Parathyroid adenoma (tissue), 2 donors: ENCODE measurements at regions not wholly inside any gene's neighbourhood (a gene's known extent, or its start where the extent isn't known, plus 50 kb on each side); places are given as distances from the start of the nearest gene placed in this dataset.

Experiments
- H2AFZ ChIP-seq: fragments of 300-600 bp; sonication (generic); one replicate; pipeline ENCODE4 v1.7.0; 2017; ENCODE audit warnings: antibody characterized with exemption, mild to moderate bottlenecking
- H3K27ac ChIP-seq: fragments of 300-600 bp; sonication (generic); one replicate; pipeline ENCODE4 v1.7.0; 2017
- H3K27me3 ChIP-seq: fragments of 300-600 bp; sonication (generic); one replicate; pipeline ENCODE4 v1.7.0; 2017; ENCODE audit warnings: low read length; ENCODE audit not compliant: control insufficient read depth, insufficient read depth
- H3K36me3 ChIP-seq: fragments of 300-600 bp; sonication (generic); one replicate; pipeline ENCODE4 v1.7.0; 2017; ENCODE audit warnings: low read length; ENCODE audit not compliant: control insufficient read depth, insufficient read depth
- H3K4me1 ChIP-seq: fragments of 300-600 bp; sonication (generic); one replicate; pipeline ENCODE4 v1.7.0; 2017; ENCODE audit warnings: control low read depth
- H3K4me2 ChIP-seq: fragments of 300-600 bp; sonication (generic); one replicate; pipeline ENCODE4 v1.7.0; 2017; ENCODE audit warnings: low read length
- H3K4me3 ChIP-seq: fragments of 300-600 bp; sonication (generic); one replicate; pipeline ENCODE4 v1.7.0; 2017; ENCODE audit warnings: low read depth, low read length
- H3K79me2 ChIP-seq: fragments of 300-600 bp; sonication (generic); one replicate; pipeline ENCODE4 v1.7.0; 2017; ENCODE audit warnings: control low read depth
- H3K9ac ChIP-seq: fragments of 300-600 bp; sonication (generic); one replicate; pipeline ENCODE4 v1.7.0; 2017; ENCODE audit warnings: mild to moderate bottlenecking
- H3K9me3 ChIP-seq: fragments of 300-600 bp; sonication (generic); one replicate; pipeline ENCODE4 v1.7.0; 2017; ENCODE audit warnings: low read length; ENCODE audit not compliant: control insufficient read depth
- CTCF ChIP-seq: fragments of 300-600 bp; sonication (generic); IDR thresholded peaks from one replicate; pipeline ENCODE4 v1.7.0; 2017; ENCODE audit warnings: antibody characterized with exemption, mild to moderate bottlenecking
- donor health status: primary hyperparathyroidism.

GRCh38 chr11:16605894-16606783 is 132.3 kb upstream of the C11orf58 start:
- Histone ChIP-seq H3K36me3 (no peaks in the 10 kb centered on the region), H3K27me3 (no peaks in the 10 kb centered on the region), H3K9ac (no peak overlapping the region), H2AFZ (peak overlapping the region; percentile 38), H3K27ac (no peak overlapping the region), H3K4me3 (peak overlapping the region; percentile 66), H3K4me1 (no peaks in the 10 kb centered on the region), H3K79me2 (no peaks in the 10 kb centered on the region), H3K9me3 (no peaks in the 10 kb centered on the region), H3K4me2 (peak overlapping the region; percentile 85)
- TF ChIP-seq CTCF: peak; percentile 74

GRCh38 chr11:16605389-16605893 is 133.0 kb upstream of the C11orf58 start:
- Histone ChIP-seq H3K4me2 (peak overlapping the region; percentile 85), H3K36me3 (no peaks in the 10 kb centered on the region), H3K9ac (no peak overlapping the region), H2AFZ (peak overlapping the region; percentile 60), H3K4me1 (no peaks in the 10 kb centered on the region), H3K4me3 (peak overlapping the region; percentile 66), H3K27ac (no peak overlapping the region), H3K27me3 (no peaks in the 10 kb centered on the region), H3K79me2 (no peaks in the 10 kb centered on the region), H3K9me3 (no peaks in the 10 kb centered on the region)
- no peak for TF ChIP-seq CTCF

- peak overlapping the region; percentile 85 for H3K4me2 ChIP-seq
- no peak overlapping the region for H3K9ac ChIP-seq
- no peak overlapping the region for H3K27ac ChIP-seq
- no peaks in the 10 kb centered on the region for H3K36me3 ChIP-seq
- no peaks in the 10 kb centered on the region for H3K9me3 ChIP-seq
- no peaks in the 10 kb centered on the region for H3K27me3 ChIP-seq
- peak overlapping the region; percentile 60 for H2AFZ ChIP-seq
- H3K4me1 ChIP-seq: no peaks in the 10 kb centered on the region
- peak overlapping the region; percentile 66 for H3K4me3 ChIP-seq
- H3K79me2 ChIP-seq: no peaks in the 10 kb centered on the region
- no peak for TF ChIP-seq CTCF
These were observed 133.6 kb upstream of the C11orf58 start for GRCh38 chr11:16604794-16605388.

- Histone ChIP-seq H3K27me3 (no peaks in the 10 kb centered on the region), H3K4me3 (peak overlapping the region; percentile 66), H3K4me1 (no peaks in the 10 kb centered on the region), H3K79me2 (no peaks in the 10 kb centered on the region), H3K27ac (no peak overlapping the region), H3K9me3 (no peaks in the 10 kb centered on the region), H3K9ac (no peak overlapping the region), H3K36me3 (no peaks in the 10 kb centered on the region), H2AFZ (no peak overlapping the region), H3K4me2 (peak overlapping the region; percentile 85)
- no peak for TF ChIP-seq CTCF
These were observed 134.3 kb upstream of the C11orf58 start for GRCh38 chr11:16603890-16604793.
